HUES6 (cell line): ENCODE measurements at regions not wholly inside any gene's neighbourhood (a gene's known extent, or its start where the extent isn't known, plus 50 kb on each side); places are given as distances from the start of the nearest gene placed in this dataset.

ENCODE experiments used
- H3K27ac ChIP-seq: 2 replicates; pipeline ENCODE4 v1.7.0; 2013; ENCODE audit warnings: low read depth, mild to moderate bottlenecking, low read length, inconsistent platforms
- H3K27me3 ChIP-seq: 2 replicates; pipeline ENCODE4 v1.6.1; 2013; ENCODE audit warnings: low read length; ENCODE audit not compliant: control insufficient read depth, insufficient read depth
- H3K36me3 ChIP-seq: 2 replicates; pipeline ENCODE4 v1.6.1; 2013; ENCODE audit warnings: low read length; ENCODE audit not compliant: control insufficient read depth, insufficient read depth
- H3K4me1 ChIP-seq: 2 replicates; pipeline ENCODE4 v1.6.1; 2013; ENCODE audit warnings: low read length; ENCODE audit not compliant: control insufficient read depth, insufficient read depth
- H3K4me3 ChIP-seq: 2 replicates; pipeline ENCODE4 v1.5.1; 2013; ENCODE audit warnings: low read depth, low read length
- H3K9ac ChIP-seq: one replicate; pipeline ENCODE4 v1.6.1; 2013; ENCODE audit warnings: mild to moderate bottlenecking, low read length
- H3K9me3 ChIP-seq: 2 replicates; pipeline ENCODE4 v1.6.1; 2013; ENCODE audit warnings: low read depth, low read length; ENCODE audit not compliant: control insufficient read depth, insufficient read depth

DNA sequence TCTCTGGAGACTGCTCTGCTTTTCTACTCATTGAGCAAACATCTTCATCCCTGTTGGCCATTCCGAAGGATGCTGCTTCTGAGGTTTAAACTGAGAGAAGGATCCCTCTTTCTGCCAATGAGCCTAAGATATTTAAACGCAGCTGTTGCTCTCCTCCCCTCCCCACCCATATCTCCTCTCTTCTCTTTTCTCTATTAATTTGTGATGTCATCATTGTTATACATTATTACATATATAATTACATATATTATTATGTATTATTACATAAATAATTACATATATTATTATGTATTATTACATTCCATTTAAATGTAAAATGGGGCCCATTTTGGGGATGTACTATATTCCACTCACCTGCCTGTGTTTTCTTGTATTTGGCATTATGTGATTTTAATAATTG lies 82.7 kb upstream of the JUN start:
- Histone ChIP-seq H3K4me3 (no peak overlapping the region), H3K36me3 (no peaks in the 10 kb centered on the region), H3K27ac (no peak overlapping the region), H3K9ac (no peak overlapping the region), H3K27me3 (no peaks in the 10 kb centered on the region), H3K9me3 (no peaks in the 10 kb centered on the region), H3K4me1 (peaks cover 6% of the 10 kb centered on the region)

DNA sequence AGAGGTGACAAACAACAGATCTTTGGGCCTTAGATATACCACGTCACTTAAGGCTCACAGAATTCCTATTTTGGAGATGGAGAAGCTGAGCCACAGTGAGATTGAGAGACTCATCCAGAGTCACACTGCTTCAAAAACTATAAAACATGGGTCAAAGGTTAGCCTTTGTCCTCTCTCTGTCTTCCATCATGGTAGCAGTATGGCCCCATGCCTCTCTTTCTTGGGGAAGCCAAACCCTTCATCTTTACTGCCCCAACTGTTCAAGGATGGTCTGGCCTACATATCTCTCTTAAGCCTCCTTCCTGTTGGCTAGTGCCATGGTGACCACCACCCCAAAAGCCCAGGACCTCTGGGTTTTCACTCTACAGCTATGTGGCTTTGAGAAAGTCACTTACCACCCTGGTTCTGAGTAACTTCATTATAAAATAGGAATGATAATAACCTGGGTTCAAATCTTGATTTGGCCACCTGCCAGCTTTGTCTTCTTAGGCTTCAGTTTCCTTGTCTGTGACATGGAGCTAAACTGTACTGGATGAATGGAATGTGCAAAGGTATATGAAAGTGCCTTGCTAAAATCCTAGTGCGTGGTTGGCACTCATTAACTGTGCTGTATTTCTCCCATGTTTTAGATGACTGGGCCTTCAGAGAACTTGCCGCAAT lies 85.9 kb upstream of the JUN start:
- peaks cover 5% of the 10 kb centered on the region for H3K4me1 ChIP-seq
- H3K9ac ChIP-seq = no peak overlapping the region
- no peaks in the 10 kb centered on the region for H3K36me3 ChIP-seq
- no peak overlapping the region for H3K27ac ChIP-seq
- no peak overlapping the region for H3K4me3 ChIP-seq
- H3K27me3 ChIP-seq = no peaks in the 10 kb centered on the region
- H3K9me3 ChIP-seq = no peaks in the 10 kb centered on the region

DNA sequence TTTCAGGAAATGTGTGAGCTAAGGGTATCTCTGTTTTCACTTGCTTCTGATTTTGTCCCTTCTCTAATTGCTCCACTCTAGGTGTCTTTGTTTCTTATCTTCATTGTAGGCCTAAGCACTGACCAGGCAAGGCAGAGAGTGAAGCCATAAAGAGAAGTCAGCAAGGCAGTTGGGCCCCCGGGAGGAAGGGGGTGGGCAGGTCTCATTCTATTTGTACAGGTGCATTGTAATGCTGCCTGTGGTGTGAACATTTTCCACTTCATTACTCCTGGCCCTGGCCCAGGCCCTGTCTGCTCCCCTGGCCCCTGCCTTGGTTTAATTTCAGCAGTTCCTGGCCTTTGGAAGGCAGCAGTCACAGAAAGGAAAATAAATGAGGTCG lies 86.4 kb upstream of the JUN start:
- H3K4me1 ChIP-seq = peaks cover 10% of the 10 kb centered on the region
- H3K9me3 ChIP-seq = no peaks in the 10 kb centered on the region
- H3K9ac ChIP-seq = no peak overlapping the region
- no peaks in the 10 kb centered on the region for H3K27me3 ChIP-seq
- no peak overlapping the region for H3K27ac ChIP-seq
- H3K4me3 ChIP-seq = no peak overlapping the region
- no peaks in the 10 kb centered on the region for H3K36me3 ChIP-seq

DNA sequence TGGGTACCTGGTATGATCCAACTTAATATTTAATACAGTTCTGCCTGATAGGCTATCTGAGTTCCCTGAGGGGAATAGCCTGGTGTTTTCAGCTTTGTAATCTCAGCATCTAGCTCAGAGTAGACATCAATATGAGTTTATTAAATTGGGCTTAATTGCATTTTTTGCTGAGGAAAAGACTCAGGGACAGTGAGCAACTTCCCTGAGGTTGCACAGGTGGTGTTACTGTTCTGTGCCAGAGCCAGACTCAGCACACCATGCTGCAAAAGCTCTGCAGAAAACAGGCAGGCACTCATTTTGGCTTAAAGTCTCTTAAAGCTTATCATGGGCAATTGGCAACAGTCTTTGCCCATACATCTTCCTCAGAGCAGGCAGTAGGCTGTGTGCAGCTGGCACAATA lies 90.5 kb upstream of the JUN start:
- Histone ChIP-seq H3K4me1 (peaks cover 12% of the 10 kb centered on the region), H3K9ac (no peak overlapping the region), H3K27ac (no peak overlapping the region)

DNA sequence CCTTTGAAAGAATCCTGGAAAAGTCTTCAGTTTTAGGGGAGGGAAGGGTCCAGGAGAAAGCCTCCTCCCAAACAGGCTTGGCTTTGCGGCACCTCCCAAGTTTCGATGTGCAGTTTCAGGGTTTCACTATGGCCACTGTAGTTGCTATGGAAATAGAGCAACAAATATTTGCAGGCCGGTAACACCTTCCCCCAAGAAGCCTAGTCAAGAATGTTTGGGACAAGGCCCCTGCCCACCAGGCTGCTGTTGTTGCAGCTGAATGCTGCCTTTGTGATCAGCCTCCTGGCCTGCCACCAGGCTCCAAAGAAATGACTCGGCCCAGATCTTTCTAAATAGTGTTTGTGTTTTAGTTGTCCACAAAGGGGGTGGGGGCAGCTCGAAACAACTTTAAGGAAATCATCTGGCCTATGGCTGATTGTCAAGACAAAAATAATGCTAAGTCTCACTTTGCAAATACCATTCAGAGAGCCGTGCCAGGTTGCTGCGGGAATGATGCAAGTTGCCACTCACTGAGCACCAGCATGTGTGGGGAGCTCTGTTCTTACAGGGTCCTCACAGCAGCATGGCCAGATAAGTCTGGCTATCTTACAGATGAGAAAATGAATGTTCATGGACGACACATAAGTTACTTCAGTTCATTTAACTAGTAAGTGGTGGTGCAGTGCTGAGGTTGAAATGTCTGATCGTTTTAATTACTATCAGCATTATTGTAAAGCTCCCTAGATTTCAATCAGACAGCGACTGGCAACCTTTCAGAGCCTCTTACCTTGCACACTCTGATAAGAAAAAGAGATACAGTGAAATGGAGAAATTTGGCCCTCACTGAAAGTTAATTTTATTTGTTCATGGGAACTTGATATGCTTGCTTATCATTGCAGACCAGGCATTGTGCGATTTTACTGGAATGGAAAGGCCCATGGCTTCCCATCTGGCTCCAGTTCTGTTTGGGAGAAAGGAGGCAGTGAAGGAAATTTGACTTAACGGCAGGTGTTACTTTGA lies 91.2 kb upstream of the JUN start:
- H3K4me1 ChIP-seq = peaks cover 12% of the 10 kb centered on the region
- no peak overlapping the region for H3K4me3 ChIP-seq
- no peaks in the 10 kb centered on the region for H3K27me3 ChIP-seq
- H3K27ac ChIP-seq = 0 out of 2 replicates have a peak overlapping the region, but pooled peaks have one; percentile 42
- no peak overlapping the region for H3K9ac ChIP-seq
- no peaks in the 10 kb centered on the region for H3K36me3 ChIP-seq
- no peaks in the 10 kb centered on the region for H3K9me3 ChIP-seq

More for the DNA sequence above, 90.5 kb upstream of the JUN start:
- no peaks in the 10 kb centered on the region for H3K27me3 ChIP-seq
- no peak overlapping the region for H3K4me3 ChIP-seq
- no peaks in the 10 kb centered on the region for H3K36me3 ChIP-seq
- H3K9me3 ChIP-seq = no peaks in the 10 kb centered on the region

DNA sequence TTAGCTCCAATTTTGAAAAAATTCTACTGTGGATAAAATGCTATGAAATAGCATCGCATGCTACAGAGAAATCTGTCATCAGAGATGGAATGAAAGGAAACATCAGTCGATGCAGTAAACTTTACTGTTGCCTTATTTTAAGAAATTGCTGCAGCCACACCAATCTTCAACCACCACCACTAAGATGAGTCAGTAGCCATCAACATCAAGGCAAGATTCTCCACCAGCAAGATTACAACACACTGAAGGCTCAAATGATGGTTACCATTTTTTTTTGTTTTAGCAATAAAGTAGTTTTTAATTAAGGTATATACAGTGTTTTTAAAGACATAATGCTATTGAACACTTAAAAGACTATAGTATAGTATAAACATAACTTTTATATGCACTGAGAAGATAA lies 95.6 kb upstream of the JUN start:
- Histone ChIP-seq H3K27me3 (no peaks in the 10 kb centered on the region), H3K27ac (no peak overlapping the region), H3K4me1 (peaks cover 17% of the 10 kb centered on the region), H3K9ac (no peak overlapping the region), H3K36me3 (no peaks in the 10 kb centered on the region), H3K4me3 (no peak overlapping the region), H3K9me3 (no peaks in the 10 kb centered on the region)

DNA sequence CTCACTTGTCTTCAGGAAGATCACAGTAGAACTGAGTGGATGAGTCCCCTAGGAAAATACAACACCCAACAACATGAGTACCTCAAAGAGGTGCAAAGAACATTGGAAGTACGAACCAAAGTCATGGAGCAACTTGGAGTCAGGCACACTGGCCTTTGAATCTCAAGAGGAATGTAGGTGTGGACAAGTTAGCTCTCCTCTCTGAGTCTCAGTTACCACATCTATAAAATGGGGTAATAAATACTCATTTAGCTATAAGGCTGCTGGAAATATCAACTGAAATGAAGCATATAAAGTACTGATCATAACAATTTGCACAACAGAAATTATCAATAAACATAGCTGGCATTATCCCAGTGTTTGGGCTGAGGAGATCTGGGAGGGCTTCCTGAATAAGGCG lies 96.7 kb upstream of the JUN start:
- Histone ChIP-seq H3K36me3 (no peaks in the 10 kb centered on the region), H3K4me3 (no peak overlapping the region), H3K4me1 (peaks cover 8% of the 10 kb centered on the region), H3K27me3 (no peaks in the 10 kb centered on the region), H3K9ac (no peak overlapping the region), H3K9me3 (no peaks in the 10 kb centered on the region), H3K27ac (no peak overlapping the region)

DNA sequence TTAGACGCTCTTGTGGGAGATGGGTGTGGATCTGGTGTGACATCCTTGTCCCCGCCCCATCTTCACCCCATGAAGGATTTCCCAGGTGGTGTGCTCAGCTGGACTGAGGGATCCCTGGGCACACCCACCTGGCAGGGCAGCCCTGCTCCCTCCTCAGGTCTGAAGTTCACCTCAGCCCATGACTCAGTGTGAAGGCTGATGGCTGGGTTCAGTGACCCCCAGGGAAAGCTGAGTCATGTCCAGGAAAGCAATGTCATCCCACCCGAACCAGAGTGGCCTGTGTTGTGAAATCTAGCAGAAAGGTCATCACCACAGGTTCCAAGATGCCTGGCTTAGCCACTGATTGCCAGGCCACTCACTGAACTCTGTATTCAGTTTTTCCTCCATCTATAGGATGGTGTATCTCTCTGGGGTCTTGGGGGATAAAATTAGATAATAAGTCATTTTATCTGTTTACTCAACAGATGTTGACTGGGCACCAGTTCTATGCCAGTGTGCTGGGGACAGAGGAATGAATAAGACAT lies 97.7 kb upstream of the JUN start:
- H3K9ac ChIP-seq = no peak overlapping the region

DNA sequence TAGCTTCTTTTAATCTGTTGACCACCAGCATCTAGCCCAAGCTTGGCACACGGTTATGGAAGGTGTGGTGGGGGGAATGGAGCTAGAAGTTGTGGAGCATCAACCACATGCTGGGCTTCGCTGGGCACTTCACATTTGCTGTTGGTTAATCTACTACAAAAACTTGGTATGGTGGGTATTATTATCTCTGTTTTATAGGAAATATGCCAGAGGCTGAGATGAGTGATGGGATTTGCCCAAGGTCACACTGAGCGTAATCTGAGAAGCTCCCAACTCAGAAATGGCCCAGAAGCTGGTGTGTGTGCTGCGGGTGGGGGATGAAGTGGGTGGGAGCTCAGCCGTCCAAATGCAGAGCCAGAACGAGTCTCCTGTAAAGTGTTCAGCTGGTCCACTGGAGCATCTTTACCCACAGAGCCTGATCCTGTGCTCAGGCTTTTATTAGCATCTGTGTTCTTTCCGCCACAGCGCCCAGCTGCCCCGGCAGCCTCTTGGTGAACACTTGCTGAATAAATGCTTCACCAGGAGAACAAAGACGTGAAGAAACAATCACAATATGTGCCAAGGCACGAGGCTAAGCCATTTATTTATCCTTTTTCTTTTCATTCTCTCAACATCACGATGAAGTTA lies 98.6 kb upstream of the JUN start:
- H3K4me1 ChIP-seq = peaks cover 8% of the 10 kb centered on the region
- H3K9me3 ChIP-seq = no peaks in the 10 kb centered on the region
- H3K27me3 ChIP-seq = no peaks in the 10 kb centered on the region
- no peak overlapping the region for H3K4me3 ChIP-seq
- H3K36me3 ChIP-seq = no peaks in the 10 kb centered on the region
- H3K9ac ChIP-seq = no peak overlapping the region
- no peak overlapping the region for H3K27ac ChIP-seq

More for the DNA sequence above, 97.7 kb upstream of the JUN start:
- no peaks in the 10 kb centered on the region for H3K36me3 ChIP-seq
- H3K27ac ChIP-seq = no peak overlapping the region
- no peak overlapping the region for H3K4me3 ChIP-seq
- no peaks in the 10 kb centered on the region for H3K9me3 ChIP-seq
- no peaks in the 10 kb centered on the region for H3K27me3 ChIP-seq
- peaks cover 8% of the 10 kb centered on the region for H3K4me1 ChIP-seq

DNA sequence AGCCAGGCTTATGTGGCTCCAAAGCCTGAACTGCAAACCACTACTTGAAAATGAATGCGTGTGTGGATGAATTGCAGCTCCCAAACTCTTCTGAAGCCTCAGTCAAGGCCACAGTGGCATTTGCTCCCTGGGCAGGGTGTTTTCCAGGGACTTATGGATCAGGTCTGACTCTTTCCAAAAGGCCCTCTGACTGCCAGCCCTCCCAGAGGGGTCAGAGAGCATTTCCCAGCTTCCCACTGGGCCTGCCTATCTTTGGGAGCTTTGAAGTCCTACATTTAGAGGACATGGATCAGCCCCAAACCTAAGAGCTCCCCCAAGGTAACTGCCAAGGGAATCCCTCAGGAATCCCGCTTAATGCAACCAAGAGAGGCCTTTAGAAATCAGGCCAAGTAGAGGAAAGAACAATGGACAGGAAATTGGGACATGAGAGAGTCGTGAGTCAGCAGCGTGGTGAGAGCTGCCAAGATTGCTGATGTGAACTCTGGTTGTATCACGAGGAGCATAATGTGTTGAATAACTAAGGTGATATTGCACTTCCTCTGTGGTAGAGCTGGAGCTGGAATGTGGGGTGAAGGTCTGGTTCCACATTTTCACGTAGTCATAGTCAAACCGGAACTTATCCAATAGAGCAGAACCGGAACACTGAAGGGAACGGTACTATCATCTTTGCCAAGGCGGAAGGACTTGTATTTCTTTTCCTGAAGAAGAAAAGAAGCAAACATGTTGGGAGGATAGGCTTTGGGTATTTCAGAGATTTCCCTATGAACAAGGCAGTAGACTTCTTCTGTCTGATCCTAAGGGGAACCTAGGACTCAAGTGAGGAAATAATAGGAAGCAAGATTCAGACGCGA lies 99.4 kb upstream of the JUN start:
- no peak overlapping the region for H3K4me3 ChIP-seq
- no peaks in the 10 kb centered on the region for H3K27me3 ChIP-seq
- no peak overlapping the region for H3K27ac ChIP-seq
- peaks cover 8% of the 10 kb centered on the region for H3K4me1 ChIP-seq
- H3K9me3 ChIP-seq = no peaks in the 10 kb centered on the region
- H3K36me3 ChIP-seq = no peaks in the 10 kb centered on the region
- H3K9ac ChIP-seq = no peak overlapping the region
